ENCODE measurements at regions not wholly inside any gene's neighbourhood (a gene's known extent, or its start where the extent isn't known, plus 50 kb on each side); places are given as distances from the start of the nearest gene placed in this dataset.

DNA sequence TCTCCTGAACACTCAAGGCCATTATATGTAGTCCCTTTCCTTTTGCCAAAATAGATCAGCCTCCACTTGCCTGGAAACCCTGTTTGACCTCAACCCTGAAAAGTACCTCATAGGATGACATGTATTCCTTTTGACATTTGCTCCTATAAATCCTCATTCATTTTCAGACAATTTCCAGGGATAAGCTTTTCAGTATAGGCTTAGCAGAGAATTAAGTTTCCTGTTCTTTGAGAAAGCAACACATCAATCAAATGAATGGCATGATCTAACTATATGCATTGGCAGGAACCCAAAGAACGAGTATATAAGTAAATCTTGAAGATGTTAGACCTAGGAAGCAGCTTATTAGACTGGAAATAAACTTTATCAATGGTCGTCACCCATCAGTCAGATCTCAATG lies 483.0 kb downstream of the CCDC85A start:
- Histone ChIP-seq H3K4me1 (no peaks in the 10 kb centered on the region), H3K9me3 (peaks cover 0 to 4% (median 0%) of the 10 kb centered on the region in 4 donors), H3K27ac (no peak overlapping the region), H3K36me3 (no peaks in the 10 kb centered on the region), H3K4me3 (no peak overlapping the region), H3K27me3 (no peaks in the 10 kb centered on the region)
- TF ChIP-seq POLR2A (IDR thresholded peaks at IDR 0.05) (no peak), POLR2AphosphoS5 (IDR thresholded peaks at IDR 0.05) (no peak), EP300 (IDR thresholded peaks at IDR 0.05) (no peak)
- TF ChIP-seq, protein P1, sequence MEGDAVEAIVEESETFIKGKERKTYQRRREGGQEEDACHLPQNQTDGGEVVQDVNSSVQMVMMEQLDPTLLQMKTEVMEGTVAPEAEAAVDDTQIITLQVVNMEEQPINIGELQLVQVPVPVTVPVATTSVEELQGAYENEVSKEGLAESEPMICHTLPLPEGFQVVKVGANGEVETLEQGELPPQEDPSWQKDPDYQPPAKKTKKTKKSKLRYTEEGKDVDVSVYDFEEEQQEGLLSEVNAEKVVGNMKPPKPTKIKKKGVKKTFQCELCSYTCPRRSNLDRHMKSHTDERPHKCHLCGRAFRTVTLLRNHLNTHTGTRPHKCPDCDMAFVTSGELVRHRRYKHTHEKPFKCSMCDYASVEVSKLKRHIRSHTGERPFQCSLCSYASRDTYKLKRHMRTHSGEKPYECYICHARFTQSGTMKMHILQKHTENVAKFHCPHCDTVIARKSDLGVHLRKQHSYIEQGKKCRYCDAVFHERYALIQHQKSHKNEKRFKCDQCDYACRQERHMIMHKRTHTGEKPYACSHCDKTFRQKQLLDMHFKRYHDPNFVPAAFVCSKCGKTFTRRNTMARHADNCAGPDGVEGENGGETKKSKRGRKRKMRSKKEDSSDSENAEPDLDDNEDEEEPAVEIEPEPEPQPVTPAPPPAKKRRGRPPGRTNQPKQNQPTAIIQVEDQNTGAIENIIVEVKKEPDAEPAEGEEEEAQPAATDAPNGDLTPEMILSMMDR (IDR thresholded peaks at IDR 0.05), result no peak
- no peak for DNase-seq
- intact Hi-C loops (cut with DNase I), result no loop called here
- WGBS, 2 donors, result 36 to 37% methylated on average over 2 of the region's 2 CpGs

DNA sequence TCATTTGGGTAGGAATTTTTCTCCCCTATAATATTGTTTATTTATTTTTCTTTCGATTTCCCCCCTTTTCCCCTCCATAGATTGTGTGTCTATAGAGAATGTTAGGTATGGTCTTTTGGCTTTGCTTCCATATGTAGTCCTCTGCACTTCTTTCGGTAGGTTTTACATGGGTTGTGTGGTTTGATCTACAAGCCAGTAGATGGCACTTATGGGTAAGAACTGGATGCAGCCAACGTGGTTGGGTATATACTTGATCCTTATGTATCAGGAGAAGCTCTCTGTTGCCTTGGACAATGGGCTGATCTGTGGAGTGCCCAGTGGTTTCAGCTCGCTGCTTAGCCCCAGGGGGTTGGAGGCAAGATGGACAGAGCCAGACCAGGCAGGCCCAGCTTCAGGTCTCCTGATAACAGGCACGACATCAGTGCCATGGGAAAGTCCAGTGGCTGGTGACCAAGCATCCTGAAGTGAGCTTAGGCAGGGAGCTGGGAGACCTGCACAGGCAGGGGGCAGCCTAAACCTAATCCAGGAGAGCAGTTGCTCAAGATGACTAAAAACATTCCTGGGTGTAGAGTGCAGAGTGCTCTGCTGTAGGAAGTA lies 488.3 kb downstream of the CCDC85A start:
- TF ChIP-seq, protein P1 (IDR thresholded peaks at IDR 0.05), result no peak
- no peak for TF ChIP-seq POLR2AphosphoS5 (IDR thresholded peaks at IDR 0.05)
- no peak for TF ChIP-seq POLR2A (IDR thresholded peaks at IDR 0.05)
- no peak for TF ChIP-seq EP300 (IDR thresholded peaks at IDR 0.05)
- peaks cover 0 to 11% (median 5%) of the 10 kb centered on the region in 4 donors for H3K9me3 ChIP-seq
- H3K27ac ChIP-seq, result no peak overlapping the region
- no peaks in the 10 kb centered on the region for H3K4me1 ChIP-seq
- intact Hi-C loops (cut with DNase I), result no loop called here
- WGBS, 2 donors, result 57 to 59% methylated on average over 5 of the region's 5 CpGs
- no peak overlapping the region for H3K4me3 ChIP-seq
- H3K36me3 ChIP-seq, result no peaks in the 10 kb centered on the region
- no peak for DNase-seq
- H3K27me3 ChIP-seq, result no peaks in the 10 kb centered on the region

DNA sequence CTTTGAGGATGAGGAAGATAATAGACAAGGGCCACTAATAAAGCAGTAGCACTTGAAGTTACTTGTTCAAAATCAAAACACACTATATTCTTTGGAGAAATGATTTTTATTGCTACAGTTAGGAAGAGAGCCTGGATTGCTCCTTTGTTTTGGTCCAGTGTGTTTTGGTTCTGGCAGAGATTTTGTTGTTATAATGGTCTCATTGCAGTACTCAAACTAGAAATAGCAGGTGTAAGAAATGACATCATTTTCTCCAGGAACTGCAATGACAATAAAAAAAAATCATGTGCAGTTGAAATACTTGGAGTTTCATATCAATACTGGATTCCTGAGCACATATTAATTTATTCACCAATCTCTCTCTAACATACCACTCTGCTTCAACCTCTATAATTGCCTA lies 490.3 kb downstream of the CCDC85A start:
- H3K4me1 ChIP-seq, result no peaks in the 10 kb centered on the region
- intact Hi-C loops (cut with DNase I), result no loop called here
- TF ChIP-seq POLR2A (IDR thresholded peaks at IDR 0.05), result no peak
- TF ChIP-seq POLR2AphosphoS5 (IDR thresholded peaks at IDR 0.05), result no peak
- TF ChIP-seq EP300 (IDR thresholded peaks at IDR 0.05), result no peak
- TF ChIP-seq, protein P1 (IDR thresholded peaks at IDR 0.05), result no peak
- DNase-seq, result no peak
- H3K27ac ChIP-seq, result no peak overlapping the region
- H3K9me3 ChIP-seq, result peaks cover 0 to 11% (median 5%) of the 10 kb centered on the region in 4 donors
- H3K27me3 ChIP-seq, result no peaks in the 10 kb centered on the region
- H3K36me3 ChIP-seq, result no peaks in the 10 kb centered on the region
- H3K4me3 ChIP-seq, result no peak overlapping the region

DNA sequence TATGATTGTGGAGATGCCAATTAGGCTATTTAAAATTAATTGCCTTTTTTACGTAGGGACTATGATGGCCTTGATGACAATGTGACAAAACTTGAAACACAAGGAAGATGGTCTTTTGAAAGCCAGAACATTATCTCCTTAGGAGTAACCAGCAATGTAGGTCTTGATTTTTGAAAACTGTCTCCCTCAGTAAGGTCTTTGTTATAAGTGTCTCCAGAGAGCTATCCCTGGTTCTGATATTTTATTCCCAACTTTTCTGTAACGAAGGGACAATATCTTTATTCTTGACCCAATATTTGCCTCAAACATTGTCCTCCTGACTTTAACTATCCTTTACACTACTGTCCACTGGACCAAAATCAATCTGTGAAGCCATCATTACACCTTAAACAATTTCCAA lies 493.2 kb downstream of the CCDC85A start:
- no peak overlapping the region for H3K4me3 ChIP-seq
- intact Hi-C loops (cut with DNase I), result no loop called here
- no peak overlapping the region for H3K27ac ChIP-seq
- TF ChIP-seq, protein P1 (IDR thresholded peaks at IDR 0.05), result no peak
- no peaks in the 10 kb centered on the region for H3K27me3 ChIP-seq
- H3K9me3 ChIP-seq, result peaks cover 0 to 10% (median 3%) of the 10 kb centered on the region in 4 donors
- 74 to 88% methylated on average over 2 of the region's 2 CpGs for WGBS, 2 donors
- H3K4me1 ChIP-seq, result no peaks in the 10 kb centered on the region
- no peak for DNase-seq
- no peaks in the 10 kb centered on the region for H3K36me3 ChIP-seq

DNA sequence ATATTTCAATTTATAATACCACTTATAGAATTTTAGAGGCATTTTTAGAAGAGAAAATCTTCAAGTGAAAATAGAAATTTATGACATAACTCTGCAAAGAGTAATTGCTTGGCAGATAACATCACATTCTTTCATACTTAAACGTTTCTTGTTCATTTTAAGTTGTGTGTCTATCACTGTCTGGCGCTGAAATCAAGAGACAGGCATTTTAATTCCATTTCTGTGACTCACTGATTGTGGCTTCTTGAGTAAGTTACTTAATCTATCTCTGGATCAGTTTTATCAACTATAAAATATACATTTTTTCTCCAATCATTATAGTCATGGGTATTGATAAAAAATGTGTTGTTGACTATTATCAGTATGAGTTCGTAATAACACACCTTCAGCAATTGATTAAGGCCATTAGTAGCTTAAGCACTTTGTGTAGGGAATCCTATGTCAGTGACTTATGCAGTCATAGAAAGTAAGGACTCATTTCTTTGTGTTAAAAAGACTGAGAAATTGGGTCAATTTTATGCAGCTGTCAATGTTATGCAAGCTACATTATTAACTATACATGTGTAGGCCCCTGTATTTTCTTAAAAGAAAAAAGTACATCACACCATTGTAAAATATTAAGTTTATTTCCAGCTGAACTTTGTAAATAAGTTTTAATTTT lies 497.3 kb downstream of the CCDC85A start:
- WGBS, 2 donors, result 65 to 72% methylated on average over 3 of the region's 3 CpGs
- H3K27ac ChIP-seq, result no peak overlapping the region
- no peak for DNase-seq
- intact Hi-C loops (cut with DNase I), result no loop called here
- no peaks in the 10 kb centered on the region for H3K27me3 ChIP-seq
- H3K9me3 ChIP-seq, result no peaks in the 10 kb centered on the region
- TF ChIP-seq, protein P1 (IDR thresholded peaks at IDR 0.05), result no peak
- no peak for TF ChIP-seq POLR2AphosphoS5 (IDR thresholded peaks at IDR 0.05)
- no peak for TF ChIP-seq EP300 (IDR thresholded peaks at IDR 0.05)
- TF ChIP-seq POLR2A (IDR thresholded peaks at IDR 0.05), result no peak
- no peaks in the 10 kb centered on the region for H3K36me3 ChIP-seq
- no peaks in the 10 kb centered on the region for H3K4me1 ChIP-seq
- no peak overlapping the region for H3K4me3 ChIP-seq
